Parathyroid adenoma (tissue), 2 donors: ENCODE measurements at regions not wholly inside any gene's neighbourhood (a gene's known extent, or its start where the extent isn't known, plus 50 kb on each side); places are given as distances from the start of the nearest gene placed in this dataset.

ENCODE experiments used
- H2AFZ ChIP-seq: fragments of 300-600 bp; sonication (generic); one replicate; pipeline ENCODE4 v1.7.0; 2017; ENCODE audit warnings: antibody characterized with exemption, mild to moderate bottlenecking
- H3K27ac ChIP-seq: fragments of 300-600 bp; sonication (generic); one replicate; pipeline ENCODE4 v1.7.0; 2017
- H3K27me3 ChIP-seq: fragments of 300-600 bp; sonication (generic); one replicate; pipeline ENCODE4 v1.7.0; 2017; ENCODE audit warnings: low read length; ENCODE audit not compliant: control insufficient read depth, insufficient read depth
- H3K36me3 ChIP-seq: fragments of 300-600 bp; sonication (generic); one replicate; pipeline ENCODE4 v1.7.0; 2017; ENCODE audit warnings: low read length; ENCODE audit not compliant: control insufficient read depth, insufficient read depth
- H3K4me1 ChIP-seq: fragments of 300-600 bp; sonication (generic); one replicate; pipeline ENCODE4 v1.7.0; 2017; ENCODE audit warnings: control low read depth
- H3K4me2 ChIP-seq: fragments of 300-600 bp; sonication (generic); one replicate; pipeline ENCODE4 v1.7.0; 2017; ENCODE audit warnings: low read length
- H3K4me3 ChIP-seq: fragments of 300-600 bp; sonication (generic); one replicate; pipeline ENCODE4 v1.7.0; 2017; ENCODE audit warnings: low read depth, low read length
- H3K79me2 ChIP-seq: fragments of 300-600 bp; sonication (generic); one replicate; pipeline ENCODE4 v1.7.0; 2017; ENCODE audit warnings: control low read depth
- H3K9ac ChIP-seq: fragments of 300-600 bp; sonication (generic); one replicate; pipeline ENCODE4 v1.7.0; 2017; ENCODE audit warnings: mild to moderate bottlenecking
- H3K9me3 ChIP-seq: fragments of 300-600 bp; sonication (generic); one replicate; pipeline ENCODE4 v1.7.0; 2017; ENCODE audit warnings: low read length; ENCODE audit not compliant: control insufficient read depth
- TF ChIP-seq, protein P1 (sequence below): fragments of 300-600 bp; sonication (generic); IDR thresholded peaks from one replicate; pipeline ENCODE4 v1.7.0; 2017; ENCODE audit warnings: antibody characterized with exemption, mild to moderate bottlenecking
- donor health status: primary hyperparathyroidism.

DNA sequence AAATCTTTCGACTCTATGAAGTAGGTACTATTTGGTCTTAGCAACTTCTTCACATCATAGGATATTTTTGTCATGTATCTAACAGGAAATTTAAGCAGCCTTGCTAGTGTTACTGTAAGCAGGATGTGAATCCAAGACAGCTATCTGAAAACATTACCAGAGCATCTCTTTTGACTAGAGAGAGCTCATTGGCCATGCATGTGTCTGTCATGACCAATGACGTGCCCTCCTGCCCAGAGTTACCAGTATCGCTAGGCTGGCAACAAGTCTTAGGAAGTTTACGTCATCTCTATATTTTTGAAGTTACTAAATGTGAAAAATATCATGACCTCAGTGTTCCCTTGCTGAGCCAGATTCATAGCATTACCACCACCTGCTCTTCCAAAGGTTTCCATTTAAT is 130.9 kb upstream of the TP63 start:
- no peak overlapping the region for H3K4me2 ChIP-seq
- H3K4me3 ChIP-seq = no peak overlapping the region
- no peak overlapping the region for H3K27ac ChIP-seq
- no peaks in the 10 kb centered on the region for H3K27me3 ChIP-seq
- H3K4me1 ChIP-seq = no peaks in the 10 kb centered on the region
- TF ChIP-seq, protein P1, sequence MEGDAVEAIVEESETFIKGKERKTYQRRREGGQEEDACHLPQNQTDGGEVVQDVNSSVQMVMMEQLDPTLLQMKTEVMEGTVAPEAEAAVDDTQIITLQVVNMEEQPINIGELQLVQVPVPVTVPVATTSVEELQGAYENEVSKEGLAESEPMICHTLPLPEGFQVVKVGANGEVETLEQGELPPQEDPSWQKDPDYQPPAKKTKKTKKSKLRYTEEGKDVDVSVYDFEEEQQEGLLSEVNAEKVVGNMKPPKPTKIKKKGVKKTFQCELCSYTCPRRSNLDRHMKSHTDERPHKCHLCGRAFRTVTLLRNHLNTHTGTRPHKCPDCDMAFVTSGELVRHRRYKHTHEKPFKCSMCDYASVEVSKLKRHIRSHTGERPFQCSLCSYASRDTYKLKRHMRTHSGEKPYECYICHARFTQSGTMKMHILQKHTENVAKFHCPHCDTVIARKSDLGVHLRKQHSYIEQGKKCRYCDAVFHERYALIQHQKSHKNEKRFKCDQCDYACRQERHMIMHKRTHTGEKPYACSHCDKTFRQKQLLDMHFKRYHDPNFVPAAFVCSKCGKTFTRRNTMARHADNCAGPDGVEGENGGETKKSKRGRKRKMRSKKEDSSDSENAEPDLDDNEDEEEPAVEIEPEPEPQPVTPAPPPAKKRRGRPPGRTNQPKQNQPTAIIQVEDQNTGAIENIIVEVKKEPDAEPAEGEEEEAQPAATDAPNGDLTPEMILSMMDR = no peak
- no peak overlapping the region for H2AFZ ChIP-seq
- H3K9me3 ChIP-seq = no peaks in the 10 kb centered on the region
- H3K36me3 ChIP-seq = no peaks in the 10 kb centered on the region
- H3K9ac ChIP-seq = no peak overlapping the region
- no peaks in the 10 kb centered on the region for H3K79me2 ChIP-seq

- H3K9me3 ChIP-seq = no peaks in the 10 kb centered on the region
- no peaks in the 10 kb centered on the region for H3K27me3 ChIP-seq
- H3K27ac ChIP-seq = no peak overlapping the region
- H3K4me3 ChIP-seq = no peak overlapping the region
- TF ChIP-seq, protein P1 = no peak
- no peak overlapping the region for H3K9ac ChIP-seq
- H3K4me1 ChIP-seq = no peaks in the 10 kb centered on the region
- H3K36me3 ChIP-seq = no peaks in the 10 kb centered on the region
- no peak overlapping the region for H2AFZ ChIP-seq
- H3K4me2 ChIP-seq = no peak overlapping the region
- no peaks in the 10 kb centered on the region for H3K79me2 ChIP-seq
Measured at GRCh38 chr3:189500798-189501495, 130.2 kb upstream of the TP63 start.

DNA sequence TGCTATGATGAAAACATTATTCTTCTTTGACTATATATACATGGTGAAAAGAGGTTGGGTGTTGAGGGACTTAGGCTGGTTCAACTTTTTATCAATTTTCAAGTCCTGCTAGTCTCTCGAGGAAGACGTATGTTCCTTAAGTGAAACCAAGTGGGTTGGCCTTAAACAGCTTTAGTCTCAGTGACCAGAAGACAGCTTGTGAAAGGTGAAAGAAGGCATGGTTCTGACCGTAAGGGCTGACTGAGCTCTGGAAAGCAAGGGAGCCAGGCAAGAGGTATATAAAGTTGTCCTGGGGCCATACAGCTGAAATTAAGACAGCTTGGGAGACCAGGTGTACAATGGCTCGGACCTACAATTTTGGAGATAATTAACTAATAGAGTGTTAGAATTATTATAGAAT is 128.9 kb upstream of the TP63 start:
- Histone ChIP-seq H3K4me1 (no peaks in the 10 kb centered on the region), H3K36me3 (no peaks in the 10 kb centered on the region), H3K27me3 (no peaks in the 10 kb centered on the region), H3K9ac (no peak overlapping the region), H3K27ac (no peak overlapping the region), H3K9me3 (no peaks in the 10 kb centered on the region), H3K4me2 (no peak overlapping the region), H3K4me3 (no peak overlapping the region), H2AFZ (no peak overlapping the region), H3K79me2 (no peaks in the 10 kb centered on the region)
- TF ChIP-seq, protein P1 = no peak

GRCh38 chr3:189502676-189503257 is 128.4 kb upstream of the TP63 start:
- Histone ChIP-seq H3K9me3 (no peaks in the 10 kb centered on the region), H3K79me2 (no peaks in the 10 kb centered on the region), H3K36me3 (no peaks in the 10 kb centered on the region), H3K4me1 (no peaks in the 10 kb centered on the region), H3K9ac (no peak overlapping the region), H2AFZ (no peak overlapping the region), H3K27me3 (no peaks in the 10 kb centered on the region), H3K4me2 (no peak overlapping the region), H3K4me3 (no peak overlapping the region), H3K27ac (no peak overlapping the region)
- TF ChIP-seq, protein P1 = no peak

DNA sequence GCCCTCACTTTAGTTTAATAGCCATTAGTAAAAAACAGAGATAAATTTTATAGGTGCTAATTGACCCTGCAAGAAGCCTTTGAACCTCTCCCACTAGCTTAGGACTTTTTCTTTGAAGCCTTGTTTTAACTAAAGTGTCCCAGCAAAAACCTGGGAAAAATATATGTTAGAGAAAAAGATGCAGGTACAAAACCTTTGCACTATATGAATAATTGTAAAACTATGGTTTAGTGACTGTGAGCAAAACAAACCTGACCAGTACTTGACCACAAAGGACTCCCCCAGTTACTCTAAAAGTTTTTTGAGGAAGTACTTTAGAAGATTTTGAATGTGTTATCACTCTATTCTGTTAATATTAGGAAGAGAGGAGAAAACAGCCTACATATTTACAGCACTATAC is 123.3 kb upstream of the TP63 start:
- TF ChIP-seq, protein P1 = no peak
- Histone ChIP-seq H3K4me2 (no peak overlapping the region), H3K9me3 (no peaks in the 10 kb centered on the region), H3K36me3 (no peaks in the 10 kb centered on the region), H3K4me1 (no peaks in the 10 kb centered on the region), H3K79me2 (no peaks in the 10 kb centered on the region), H2AFZ (no peak overlapping the region), H3K27ac (no peak overlapping the region), H3K9ac (no peak overlapping the region), H3K27me3 (no peaks in the 10 kb centered on the region), H3K4me3 (no peak overlapping the region)
